ENCODE measurements at regions not wholly inside any gene's neighbourhood (a gene's known extent, or its start where the extent isn't known, plus 50 kb on each side); places are given as distances from the start of the nearest gene placed in this dataset.
"Not testable (repeated sequence)": the region's sequence is repeated elsewhere in the genome, so short reads cannot be mapped to it uniquely, and the experiment has no call there.

DNA sequence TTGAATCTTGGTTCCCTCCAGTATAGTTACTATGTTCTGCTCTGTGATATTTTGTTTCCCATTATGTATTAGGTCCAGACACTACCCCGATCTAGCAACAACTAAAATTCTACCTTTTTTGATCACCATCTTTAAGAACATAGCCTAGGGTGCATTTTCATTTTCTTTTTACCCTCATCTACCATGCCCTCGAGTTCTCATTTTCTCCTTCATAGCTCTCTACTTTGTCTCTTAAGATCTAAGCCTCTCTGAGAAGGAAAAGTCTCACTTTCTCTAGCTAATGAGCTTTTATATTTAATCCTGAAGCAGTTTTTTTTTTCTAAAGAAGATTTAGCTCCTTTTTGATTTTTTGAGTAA, 1089.4 kb upstream of the SLC39A10 start:
- DNase-seq = no peak

DNA sequence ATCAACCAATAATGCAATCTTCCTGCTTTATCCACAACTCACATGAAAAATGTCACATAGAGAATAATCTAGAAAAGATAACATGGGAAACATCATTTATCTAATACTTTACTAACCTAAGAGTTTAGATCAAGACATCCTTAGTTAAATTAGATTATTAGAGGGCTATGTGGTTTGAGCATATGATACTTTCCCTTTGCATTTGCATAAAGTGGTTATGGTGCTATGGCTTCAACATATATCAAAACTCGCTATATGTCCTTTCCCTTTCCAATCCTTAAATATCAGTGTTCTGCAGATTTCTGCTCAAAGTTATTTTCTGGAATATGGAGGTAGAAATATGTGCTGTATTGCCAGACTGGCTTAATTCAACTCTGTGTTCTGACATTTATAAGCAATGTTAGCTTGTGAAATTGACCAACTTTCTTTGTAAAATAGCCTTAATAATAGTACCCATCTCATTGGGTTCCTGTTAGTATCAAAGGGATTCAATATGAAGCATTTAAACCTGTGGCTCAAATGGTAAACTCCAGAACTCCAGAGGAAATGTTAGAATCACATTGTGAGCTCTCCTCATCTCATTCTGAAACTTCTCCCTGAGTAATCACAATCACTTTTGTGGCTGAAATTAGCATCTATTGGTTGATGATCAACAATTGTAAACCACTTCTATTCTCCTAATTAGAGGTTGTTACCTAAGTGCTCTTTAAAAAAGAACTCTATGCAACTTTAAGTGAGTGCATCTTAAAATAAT, 1089.9 kb upstream of the SLC39A10 start:
- DNase-seq = no peak

DNA sequence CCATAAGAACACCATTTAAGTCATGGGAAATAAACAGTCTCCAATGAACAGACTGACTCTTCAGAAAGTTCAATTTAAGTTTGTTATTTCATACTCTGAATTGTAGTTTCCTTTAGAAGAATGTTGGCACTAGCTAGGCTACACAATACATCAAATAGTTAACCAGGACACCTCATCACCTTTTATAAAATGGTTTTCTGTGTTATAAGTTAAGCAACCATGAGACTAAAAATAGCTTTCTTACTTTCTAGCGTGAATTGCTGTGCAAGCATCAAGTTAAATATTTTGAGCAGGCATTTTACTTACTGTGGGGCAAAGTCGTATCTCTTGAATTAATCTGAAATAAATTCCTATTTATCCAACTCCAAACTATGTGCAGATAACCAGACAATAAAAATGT, 1092.6 kb upstream of the SLC39A10 start:
- no peak for DNase-seq

DNA sequence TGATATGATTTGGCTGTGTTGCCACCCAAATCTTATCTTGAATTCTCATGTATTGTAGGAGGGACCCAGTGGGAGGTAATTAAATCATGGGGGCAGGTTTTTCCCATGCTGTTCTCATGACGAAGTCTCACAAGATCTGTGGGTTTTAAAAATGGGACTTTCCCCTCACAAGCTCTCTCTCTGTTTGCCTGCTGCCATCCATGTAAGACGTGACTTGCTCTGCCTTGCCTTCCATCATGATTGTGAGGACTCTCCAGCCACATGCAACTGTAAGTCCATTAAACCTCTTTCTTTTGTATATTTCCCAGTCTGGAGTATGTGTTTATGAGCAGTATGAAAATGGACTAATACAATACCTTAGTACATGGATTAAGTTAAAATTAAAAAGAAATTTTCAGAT, 1094.7 kb upstream of the SLC39A10 start:
- DNase-seq = no peak

DNA sequence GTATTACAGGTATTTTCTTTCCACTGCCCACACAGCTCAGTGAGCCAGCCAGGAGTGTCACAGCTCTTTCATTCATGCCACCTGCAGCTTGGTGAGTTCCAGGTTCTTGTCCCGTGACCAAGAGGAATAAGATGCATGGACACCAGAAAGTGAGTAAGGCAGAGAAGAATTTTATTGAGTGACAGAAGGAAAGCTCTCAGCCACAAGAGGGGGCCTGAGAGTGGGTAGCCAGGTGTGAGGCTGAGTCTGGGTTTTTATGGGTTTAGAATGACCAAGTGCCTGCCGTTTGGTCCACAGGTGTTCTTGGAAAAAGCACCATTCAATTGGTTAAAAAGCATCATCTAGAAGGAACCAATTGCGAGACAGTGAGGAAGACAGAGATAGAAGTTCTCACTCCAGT, 1097.1 kb upstream of the SLC39A10 start:
- DNase-seq = no peak

DNA sequence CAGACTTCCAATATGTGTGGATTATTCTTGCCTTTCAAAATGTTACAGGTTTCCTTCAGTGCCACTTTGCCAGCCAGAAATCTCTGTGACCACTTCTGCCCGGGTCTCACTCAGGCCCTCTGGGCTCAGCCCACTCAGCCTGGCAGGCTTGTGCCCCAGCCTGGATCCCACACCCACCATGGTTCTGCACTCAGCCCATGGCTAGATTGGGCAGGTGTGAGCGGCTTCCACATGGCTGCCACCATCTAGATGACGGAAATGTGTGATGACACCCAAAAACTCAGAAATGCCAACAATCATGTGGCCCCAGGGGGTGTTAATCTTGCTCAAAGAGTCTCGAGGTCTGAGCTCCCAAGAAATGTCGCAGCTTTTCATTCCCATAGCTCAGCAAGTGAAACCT, 1097.5 kb upstream of the SLC39A10 start:
- DNase-seq = no peak

DNA sequence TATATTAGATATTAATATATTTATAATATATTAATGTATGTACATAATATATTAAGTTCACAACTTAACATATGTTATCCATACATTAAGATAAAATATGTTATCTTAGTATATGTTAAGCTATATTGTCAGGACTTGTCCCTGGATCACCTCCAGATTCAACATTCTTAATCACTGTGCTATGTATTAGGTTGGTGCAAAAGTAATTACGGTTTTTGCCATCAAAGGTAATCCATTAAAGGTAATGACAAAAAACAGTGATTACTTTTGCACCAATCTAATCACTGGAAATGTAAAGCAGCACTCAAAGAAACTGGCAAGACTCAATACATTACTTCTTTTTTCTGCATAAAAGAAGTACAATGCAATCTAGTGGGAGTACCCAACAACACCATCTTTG, 1099.0 kb upstream of the SLC39A10 start:
- no peak for DNase-seq

DNA sequence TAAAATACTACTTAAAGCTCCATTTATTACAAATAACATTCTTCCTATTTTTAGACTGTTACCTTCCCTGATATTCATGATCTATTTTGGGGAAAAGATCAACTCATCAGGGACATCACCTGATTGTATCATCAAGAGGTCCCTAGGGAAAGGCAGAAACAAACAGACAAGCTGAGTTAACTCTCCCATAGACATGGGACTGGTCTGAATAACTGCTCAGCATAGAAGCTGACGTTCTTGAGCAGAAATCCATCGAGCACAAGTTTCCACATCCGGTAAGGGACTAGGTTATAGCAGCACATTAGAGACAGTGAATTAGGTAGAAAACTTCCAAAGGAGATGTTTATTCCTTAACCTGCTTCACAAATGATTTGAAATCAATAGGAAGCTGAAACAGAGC, 1100.4 kb upstream of the SLC39A10 start:
- no peak for DNase-seq

DNA sequence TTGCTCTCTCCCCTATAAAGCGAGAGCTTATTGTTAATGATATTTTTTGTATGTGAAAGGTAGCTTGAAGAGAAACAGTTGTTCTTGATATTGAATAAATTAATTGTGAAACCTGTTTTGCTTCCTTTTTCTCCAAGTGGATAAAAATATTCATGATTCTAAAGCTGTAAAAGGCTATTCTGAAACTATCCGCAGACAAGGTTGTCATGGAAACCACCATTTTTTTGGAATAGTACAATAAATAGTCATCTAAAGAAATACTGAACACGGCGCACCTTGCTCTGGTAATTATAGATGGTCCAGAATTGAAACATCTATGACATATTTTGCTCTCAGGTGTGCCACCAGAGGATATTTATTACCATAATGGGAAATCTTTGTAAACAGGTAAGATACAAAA, 1103.0 kb upstream of the SLC39A10 start:
- DNase-seq = no peak

DNA sequence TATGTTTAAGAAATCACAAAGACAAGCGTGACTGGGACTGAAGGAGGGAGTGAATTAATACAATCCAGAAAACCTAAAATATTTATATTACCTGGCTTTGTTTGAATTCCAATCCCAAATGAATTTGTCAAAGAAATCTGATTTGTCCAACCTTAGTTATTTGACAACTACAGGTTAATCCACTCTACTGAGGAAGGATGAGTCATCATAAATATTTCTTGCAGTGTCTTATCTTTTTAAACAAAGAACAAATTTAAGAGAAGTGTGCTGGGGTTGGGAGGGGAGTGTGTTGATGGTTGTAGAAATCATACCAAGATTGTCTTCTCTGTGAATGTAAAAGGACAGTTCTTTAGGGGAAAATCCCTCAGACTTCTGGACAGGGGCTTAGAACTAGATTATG, 1106.3 kb upstream of the SLC39A10 start:
- DNase-seq = no peak

DNA sequence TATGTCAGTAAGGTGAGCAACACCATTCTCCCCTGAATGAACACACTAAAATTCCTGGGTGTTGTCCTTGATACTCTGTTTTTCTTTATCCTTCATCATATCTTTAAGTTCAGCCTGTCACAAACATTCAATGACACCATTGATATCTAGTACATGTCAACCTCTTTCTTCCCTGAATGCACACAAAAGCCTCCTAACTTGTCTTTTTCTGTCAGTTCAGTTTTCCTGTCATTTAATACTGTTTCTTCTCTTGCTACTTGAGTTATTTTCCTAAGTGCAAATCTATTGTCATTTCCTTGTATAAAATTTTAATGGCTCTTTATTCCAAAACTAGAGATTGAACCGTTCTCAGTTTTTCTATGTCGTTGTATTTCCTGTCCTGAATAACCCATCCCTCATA, 1107.6 kb upstream of the SLC39A10 start:
- no peak for DNase-seq

DNA sequence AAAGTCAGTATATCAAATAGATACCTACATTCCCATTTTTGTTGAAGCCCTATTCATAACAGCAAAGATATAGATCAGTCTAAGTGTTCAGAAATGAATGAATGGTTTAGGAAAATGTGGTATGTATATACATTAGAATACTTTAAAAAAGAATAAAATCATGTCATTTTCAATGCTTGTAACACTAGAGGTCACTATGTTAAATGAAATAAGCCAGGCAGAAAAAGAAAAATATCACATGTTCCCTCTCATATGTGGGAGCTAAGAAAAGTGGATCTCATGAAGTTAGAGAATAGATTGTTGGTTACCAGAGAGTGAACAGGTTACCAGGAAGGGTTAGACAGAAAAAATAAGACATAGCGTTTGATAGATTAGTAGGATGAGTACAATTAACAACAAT, 1111.0 kb upstream of the SLC39A10 start:
- no peak for DNase-seq

DNA sequence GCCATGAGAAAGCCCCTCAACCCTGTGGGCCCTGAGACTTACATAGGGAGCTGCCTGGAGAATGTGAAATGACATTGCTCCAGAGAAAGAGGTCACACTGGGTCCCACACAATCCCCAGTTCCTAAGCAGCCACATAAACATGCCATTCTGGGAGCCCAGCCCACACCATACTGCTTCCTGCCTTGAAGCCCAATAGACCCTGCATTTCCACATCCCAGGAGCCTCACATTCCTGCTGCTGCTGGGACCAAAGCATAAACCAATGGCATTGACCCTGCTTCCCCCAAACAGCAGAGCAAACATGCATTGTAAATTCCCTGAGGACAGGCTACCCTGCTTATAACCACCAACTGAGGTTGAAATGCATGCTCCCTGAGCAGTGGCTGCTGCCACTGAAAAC, 1117.6 kb upstream of the SLC39A10 start:
- DNase-seq = no peak

DNA sequence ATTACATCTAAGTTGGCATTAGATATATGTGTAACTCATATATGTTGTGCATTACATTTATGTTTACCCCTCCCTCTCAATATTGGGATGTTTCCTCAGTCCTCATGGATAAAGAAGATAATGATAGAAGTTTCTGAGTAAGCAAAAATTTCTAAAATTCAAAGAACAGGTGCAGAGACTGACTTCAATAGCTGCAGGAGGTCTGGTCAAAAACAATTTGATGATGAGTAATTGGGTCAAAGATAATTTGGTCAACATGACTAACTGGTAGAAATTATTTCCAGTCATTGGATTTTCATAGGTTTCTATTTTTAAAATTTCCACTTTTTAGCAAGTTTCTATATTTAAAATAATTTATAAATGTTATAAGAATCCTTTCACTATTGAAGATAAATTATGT, 1130.9 kb upstream of the SLC39A10 start:
- no peak for DNase-seq

DNA sequence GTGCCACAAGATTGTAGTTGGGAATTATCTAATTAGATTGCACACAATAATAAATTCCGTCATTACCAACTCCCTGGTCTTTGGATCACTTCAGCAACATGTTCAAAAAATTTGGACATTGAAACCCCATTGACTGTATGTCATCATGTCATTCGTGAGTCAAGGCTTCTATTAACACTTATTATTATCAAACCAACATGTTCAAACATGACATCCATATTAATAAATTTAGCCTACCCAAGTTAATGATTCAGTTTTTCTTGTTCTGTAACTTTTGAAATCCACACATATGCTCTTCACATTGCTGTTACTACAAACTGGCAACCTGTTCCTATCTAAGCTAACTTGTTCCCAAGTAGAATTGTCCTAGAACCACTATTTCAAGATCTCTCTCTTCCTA, 1142.7 kb upstream of the SLC39A10 start:
- DNase-seq = no peak

DNA sequence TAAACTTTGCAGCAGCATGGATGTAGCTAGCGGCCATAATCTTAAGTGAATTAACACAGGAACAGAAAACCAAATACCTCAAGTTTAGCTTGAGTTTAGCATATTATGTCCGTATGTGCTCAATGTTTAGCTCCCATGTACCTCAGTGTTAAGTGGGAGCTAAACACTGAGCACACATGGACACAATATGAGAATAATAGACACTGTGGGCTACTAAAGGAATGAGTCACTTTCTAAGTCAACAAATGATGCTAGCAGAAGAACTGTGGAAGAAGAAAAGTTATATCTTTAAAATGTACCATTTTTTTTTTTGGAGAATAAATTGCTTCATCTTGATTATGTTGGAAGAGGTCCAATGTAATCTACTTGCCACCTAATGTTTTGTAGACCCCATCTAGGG, 1146.0 kb upstream of the SLC39A10 start:
- DNase-seq = not testable (repeated sequence)

DNA sequence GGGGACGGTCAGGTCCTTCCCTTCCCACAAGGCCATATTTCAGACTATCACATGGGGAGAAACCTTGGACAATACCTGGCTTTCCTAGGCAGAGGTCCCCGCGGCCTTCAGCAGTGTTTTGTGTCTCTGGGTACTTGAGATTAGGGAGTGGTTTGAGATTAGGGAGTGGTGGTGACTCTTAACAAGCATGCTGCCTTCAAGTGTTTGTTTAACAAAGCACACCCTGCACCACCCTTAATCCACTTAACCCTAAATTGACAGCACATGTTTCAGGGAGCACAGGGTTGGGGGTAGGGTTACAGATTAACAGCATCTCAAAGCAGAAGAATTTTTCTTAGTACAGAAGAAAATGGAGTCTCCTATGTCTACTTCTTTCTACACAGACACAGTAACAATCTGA, 1152.2 kb upstream of the SLC39A10 start:
- not testable (repeated sequence) for DNase-seq

DNA sequence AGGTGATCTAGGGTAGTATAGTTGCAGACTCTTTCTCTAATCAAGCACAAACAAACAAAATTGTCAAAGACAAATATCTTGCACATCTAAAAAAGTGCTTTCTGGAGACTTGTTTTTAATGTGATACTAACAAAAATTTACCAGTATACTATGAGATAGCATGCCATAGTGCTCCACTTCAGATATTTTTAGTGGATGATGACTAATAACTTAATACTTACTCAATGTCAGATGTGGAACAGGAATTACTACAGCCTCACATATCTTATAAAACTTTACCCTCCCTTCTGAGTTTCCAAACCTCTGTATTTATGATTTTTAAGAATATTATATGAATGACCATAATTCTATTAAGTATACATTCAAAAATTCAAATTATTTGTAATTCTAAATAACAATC, 1162.0 kb upstream of the SLC39A10 start:
- no peak for DNase-seq

DNA sequence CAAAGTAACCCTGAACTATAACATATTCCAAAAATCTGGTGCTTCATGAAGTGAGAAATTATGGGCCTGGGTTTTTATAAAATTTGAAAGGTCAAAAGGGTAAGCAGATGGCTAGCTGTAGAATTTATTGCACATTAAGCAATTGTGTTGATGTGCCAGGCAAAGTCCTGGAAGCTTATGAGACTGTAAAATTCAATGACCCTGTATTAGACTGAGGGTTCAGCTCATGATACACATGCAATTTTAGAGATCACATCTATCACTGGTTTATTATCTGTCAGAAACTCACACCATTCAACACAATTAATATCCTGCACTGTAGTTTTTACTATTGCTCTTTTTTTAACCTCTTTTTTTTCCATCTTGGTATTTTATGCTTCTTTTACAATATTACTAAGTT, 1162.6 kb upstream of the SLC39A10 start:
- DNase-seq = no peak

DNA sequence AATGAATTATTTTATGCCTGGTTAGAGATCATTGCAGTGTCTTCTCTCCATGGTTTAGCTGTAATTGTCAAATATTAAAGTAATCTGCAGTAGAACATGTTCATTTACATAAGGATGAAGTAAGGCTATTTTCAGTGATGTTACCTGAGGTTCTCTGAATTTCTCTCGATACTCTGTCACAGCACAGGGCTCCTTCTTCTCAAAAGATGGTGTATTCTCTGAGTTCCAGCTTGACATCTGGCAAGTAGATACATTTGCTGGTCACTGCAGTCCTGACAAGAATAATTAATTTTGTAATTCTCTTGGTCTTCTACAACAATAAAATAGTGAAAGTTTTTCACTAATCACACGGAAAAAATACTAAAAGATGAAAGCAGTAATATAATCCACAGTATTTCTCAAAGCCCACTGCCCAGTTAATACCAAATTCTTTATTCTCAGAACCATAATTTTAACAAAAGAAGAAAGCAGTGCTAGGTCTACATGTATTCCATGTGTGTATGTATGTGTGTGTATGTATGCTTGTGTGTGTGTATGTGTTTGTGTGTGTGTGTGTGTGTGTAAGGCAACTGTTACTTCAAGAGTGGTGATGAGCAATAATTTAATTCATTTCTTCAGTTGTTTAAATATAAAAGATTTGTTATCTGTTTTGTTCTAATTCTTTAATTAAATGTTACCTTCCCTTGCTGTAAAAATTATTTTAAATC, 1165.5 kb upstream of the SLC39A10 start:
- no peak for DNase-seq

DNA sequence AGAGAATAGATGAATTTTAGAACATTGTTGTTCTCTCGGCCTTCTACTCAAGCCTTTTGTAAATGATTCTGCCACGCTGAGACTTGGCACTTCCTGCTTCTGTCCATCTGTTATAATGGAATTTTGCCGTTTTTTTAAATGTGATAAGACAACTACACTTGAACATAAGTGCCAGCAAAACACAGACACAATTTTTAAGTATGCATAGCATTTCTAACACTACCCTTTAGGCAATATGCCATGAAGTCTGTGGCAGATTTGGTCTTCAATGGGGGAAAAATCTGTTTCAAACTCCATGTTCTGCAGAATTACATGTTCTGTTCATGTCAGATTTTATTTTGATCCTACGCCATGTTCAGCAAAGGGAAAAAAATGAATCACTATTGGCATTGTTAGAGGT, 1170.7 kb upstream of the SLC39A10 start:
- no peak for DNase-seq

DNA sequence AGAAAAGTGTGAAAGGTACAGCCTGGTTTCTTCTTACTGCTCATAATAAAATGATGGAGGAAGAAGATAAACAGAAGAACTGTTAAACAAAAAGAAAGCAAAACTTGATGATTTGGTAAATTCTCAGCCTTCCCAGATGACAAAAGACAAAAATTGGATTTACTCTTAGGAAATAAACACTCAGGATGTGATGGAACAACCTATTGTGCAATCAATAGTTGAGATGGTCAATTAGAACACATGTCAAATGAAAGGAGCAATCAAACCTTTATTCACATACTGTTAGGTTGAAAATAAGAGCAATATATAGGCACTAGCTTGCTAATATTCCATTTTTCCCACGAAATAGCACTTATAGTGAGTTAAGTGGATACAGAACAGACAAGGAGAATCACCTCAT, 1174.0 kb upstream of the SLC39A10 start:
- no peak for DNase-seq

DNA sequence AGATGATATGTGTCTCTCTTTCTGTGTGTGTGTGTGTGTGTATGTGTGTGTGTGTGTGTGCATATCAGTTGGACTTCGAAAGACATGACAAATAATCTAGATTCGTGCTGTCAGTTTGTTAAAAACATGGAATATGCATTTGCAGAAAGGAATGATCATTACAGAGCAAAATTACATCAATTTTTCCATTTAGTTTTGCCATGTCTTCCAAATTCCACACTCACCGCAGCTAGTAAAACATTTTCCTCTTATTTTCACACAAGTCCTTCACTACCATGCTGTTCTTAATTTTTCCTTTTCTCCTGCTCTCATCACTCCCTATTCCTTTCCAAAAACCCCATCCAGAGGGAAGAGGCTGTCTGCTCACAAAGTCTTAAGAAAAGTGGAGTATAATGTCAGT, 1191.4 kb upstream of the SLC39A10 start:
- DNase-seq = no peak

DNA sequence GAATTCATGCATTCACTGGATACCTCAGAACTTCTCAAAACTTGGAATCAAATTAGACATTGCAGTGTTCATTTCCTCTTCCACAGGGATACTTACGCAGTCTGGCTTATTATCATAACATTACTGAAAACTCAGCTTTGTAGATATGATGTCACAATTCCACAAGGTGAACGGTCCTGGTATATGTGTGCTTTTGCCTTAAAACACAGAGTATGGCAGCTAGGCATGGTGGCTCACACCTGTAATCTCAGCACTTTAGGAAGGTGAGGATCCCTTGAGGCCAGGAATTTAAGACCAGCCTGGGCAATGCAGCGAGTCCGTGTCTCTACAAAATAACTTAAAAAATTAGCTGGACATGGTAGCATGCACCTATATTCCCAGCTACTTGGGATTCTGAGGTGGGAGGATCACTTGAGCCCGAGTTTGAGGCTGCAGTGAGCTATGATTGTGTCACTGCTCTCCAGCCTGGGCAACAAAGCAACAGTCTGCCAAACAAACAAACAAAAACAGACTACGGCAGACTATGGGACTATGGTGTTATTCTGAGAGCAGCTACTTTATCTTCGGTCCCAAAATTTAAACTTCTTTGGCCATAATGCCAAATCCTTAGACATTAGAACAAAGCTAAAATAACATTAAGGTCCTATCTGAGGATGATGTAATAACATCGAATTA, 1191.9 kb upstream of the SLC39A10 start:
- no peak for DNase-seq

Data from activated CD8-positive, alpha-beta memory T cell treated with anti-CD3 and anti-CD28 coated beads for 24 hours (primary cell).